HG03108 (cell line): ENCODE measurements at regions not wholly inside any gene's neighbourhood (a gene's known extent, or its start where the extent isn't known, plus 50 kb on each side); places are given as distances from the start of the nearest gene placed in this dataset.
"Not testable (repeated sequence)": the region's sequence is repeated elsewhere in the genome, so short reads cannot be mapped to it uniquely, and the experiment has no call there.

Experiments used
- ATAC-seq: cut with Tn5 transposase; IDR thresholded peaks from one replicate; pipeline ENCODE4 v1.9.1; 2021; ENCODE audit warnings: moderate library complexity; ENCODE audit not compliant: unreplicated experiment

GRCh38 chr16:79954921-79955705 lies 354.6 kb upstream of the MAF start:
- no peak for ATAC-seq

- no peak for ATAC-seq
These were observed 350.6 kb upstream of the MAF start for GRCh38 chr16:79950932-79951719.

GRCh38 chr16:79949417-79949816 lies 348.9 kb upstream of the MAF start:
- ATAC-seq: no peak

- ATAC-seq: no peak
These were observed 347.2 kb upstream of the MAF start for GRCh38 chr16:79947771-79948170.

DNA sequence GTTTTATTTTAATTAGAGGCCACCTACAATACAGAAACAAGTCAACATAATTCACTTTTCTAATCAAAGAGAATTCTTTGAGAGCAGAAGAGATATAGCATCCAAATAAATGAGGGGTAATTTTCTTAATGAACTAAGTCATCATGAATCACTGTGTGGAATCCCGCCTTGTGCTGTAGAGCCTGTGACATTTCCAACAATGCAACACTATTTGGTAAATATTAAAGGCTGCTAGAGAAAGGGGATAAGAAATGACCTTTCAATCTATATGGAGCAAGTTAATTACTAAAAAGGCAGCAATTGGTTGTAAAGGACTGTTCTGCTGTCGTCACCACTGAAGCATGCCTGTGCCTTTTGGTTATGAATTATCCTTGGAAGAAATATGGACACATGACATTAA lies 345.7 kb upstream of the MAF start:
- no peak for ATAC-seq

GRCh38 chr16:79943736-79944135 lies 343.2 kb upstream of the MAF start:
- ATAC-seq: no peak

DNA sequence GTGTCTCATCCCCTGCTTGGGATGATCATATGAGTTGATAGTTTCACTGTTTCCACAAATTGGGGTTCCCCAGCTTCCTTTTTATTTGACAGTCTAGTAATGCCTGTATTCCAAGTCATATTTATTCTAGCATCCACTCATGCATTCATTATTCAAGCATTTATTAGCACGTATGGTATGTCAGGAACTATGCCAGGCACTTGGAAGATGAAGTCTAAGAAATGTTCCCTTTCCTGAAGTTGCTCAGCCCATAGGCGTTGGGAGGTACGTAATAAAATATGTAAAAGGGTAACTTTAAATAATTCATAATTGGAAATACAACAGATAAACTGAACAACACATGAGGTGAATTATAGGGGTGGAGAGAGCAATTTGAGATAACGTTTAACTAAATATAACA lies 338.0 kb upstream of the MAF start:
- no peak for ATAC-seq

GRCh38 chr16:79937671-79938070 lies 337.1 kb upstream of the MAF start:
- ATAC-seq: not testable (repeated sequence)

DNA sequence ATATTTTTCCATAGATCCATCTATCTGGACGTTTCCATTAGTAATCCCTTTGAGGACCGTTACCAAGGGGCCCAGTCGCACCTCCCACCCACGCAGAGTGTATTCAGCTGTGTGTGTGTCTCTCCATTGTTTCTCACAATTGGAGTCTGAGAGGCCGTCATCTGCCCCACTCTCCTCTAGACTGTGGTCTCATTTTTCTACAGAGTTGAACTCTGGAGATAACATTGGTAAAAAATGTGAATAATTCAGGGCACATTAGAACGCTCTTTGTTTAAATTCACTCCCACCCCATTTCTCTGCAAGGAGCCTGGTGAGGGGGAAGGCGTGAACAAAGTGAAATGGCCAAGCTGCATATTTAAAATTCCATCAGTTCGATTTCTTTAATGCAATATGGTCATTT lies 333.1 kb upstream of the MAF start:
- no peak for ATAC-seq

GRCh38 chr16:79932572-79932971 lies 332.0 kb upstream of the MAF start:
- ATAC-seq: no peak

DNA sequence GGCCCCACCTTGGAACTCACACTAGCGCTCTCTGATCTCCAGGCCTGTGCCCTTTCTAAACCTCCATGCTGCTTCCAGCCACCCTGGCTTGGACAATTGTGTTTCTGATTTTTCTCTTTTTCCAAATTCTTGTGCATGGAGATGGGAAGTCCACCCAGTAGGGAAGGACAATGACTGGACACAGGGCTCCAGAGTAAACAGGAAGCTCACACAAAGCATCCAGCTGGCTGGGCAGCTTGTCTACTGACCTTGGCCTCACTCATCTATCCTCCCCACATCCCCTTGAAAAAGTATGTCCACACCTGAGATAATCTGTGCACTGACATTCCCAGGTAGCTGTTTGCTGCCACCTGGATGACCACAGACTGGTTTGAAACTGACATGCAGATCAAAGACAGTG lies 331.2 kb upstream of the MAF start:
- no peak for ATAC-seq

GRCh38 chr16:79929260-79929965 lies 328.9 kb upstream of the MAF start:
- ATAC-seq: no peak

- ATAC-seq: no peak
These were observed 327.8 kb upstream of the MAF start for GRCh38 chr16:79928142-79928873.

GRCh38 chr16:79926451-79927205 lies 326.1 kb upstream of the MAF start:
- no peak for ATAC-seq

- ATAC-seq: no peak
These were observed 322.9 kb upstream of the MAF start for GRCh38 chr16:79923431-79923830.

DNA sequence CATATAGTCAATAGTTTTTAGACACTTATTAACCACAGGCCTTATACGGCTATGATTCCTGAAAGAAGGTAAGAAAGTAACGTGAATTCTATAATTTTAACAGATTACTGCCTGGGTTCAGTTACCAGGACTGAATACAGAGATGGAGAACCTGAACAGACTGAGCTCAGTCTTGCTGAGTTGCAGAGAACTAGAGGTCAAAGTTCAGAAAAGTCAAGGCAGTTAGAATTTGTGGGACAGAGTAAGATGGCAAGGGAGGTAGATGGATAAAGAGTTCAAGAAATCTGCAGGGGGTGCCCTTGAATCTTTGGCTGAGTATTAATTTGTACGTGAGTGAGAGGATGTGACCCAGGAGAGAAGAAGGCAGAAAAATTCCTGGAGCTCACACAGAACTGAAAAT lies 320.1 kb upstream of the MAF start:
- no peak for ATAC-seq

DNA sequence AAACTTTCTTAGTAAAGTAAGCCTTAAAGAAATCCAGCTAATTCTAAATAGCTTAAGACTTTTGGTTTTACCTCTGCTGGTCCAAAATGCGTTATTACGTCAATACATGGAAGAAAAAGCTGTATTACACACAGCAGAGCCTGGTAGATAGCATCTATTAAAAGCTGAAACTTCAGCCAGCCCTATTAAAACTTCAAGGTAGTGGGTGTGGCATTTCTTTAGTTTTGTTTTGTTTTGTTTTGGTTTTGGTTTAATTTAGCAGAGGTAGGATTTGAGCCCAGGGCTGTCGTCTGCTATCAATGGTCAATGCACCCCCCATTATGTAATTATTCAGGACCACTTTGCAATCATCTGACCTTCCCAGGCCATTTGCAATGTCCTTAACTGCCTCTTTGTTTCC lies 318.4 kb upstream of the MAF start:
- ATAC-seq: no peak

DNA sequence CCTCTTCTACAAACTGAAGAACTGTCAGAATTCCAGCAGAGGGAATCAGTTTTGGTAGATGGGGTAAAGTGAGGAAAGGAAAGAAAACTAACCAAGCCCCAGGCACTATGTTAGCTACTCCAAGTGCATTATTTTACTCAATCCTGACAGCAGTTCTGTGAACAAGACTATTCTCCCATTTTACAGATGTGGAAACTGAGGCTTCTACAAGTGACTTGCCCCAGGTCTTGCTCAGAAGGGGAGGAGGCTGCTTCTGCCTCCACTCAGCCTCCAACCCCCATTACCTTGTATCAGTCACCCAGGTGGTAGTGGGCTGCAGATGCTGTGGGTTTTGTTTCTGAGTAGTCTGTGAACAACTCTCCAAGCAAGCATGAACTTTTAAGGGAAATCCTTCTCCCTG lies 315.2 kb upstream of the MAF start:
- no peak for ATAC-seq

DNA sequence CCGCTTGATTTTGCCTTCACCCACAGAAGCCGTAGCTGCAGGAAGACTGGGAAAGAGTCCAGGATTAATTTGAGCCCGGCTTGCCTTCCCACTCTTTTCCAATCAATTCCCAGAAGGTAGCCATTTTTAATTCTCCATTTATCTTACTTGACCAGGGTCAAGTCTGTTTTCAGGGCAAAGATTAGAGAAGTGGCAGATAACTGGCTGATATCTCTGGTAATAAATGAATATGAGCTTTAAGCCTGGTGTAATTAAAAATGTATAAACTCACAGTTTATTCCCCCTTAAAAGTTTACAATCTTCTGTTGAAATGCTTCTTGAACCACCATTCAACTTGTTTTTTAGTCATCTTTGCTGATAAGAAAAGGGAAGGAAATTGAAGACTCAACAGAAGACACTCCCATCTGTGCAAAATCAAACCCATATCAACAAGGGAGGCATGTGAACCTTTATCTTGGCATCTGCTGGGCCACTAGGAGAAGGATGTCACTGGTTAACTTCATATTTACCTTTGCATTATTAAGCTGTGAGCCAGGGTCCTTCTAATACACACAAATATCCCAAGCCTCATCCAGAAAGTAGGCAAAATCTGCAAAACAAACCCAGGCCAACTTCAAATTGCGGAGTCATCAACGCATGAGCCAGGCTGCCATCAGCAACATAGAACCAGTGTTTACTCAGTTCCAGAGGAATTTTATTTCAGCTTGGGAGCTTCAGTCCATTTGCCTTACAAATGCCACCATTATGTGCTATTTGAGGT lies 314.6 kb upstream of the MAF start:
- ATAC-seq: no peak
